ENCODE measurements at regions not wholly inside any gene's neighbourhood (a gene's known extent, or its start where the extent isn't known, plus 50 kb on each side); places are given as distances from the start of the nearest gene placed in this dataset.

DNA sequence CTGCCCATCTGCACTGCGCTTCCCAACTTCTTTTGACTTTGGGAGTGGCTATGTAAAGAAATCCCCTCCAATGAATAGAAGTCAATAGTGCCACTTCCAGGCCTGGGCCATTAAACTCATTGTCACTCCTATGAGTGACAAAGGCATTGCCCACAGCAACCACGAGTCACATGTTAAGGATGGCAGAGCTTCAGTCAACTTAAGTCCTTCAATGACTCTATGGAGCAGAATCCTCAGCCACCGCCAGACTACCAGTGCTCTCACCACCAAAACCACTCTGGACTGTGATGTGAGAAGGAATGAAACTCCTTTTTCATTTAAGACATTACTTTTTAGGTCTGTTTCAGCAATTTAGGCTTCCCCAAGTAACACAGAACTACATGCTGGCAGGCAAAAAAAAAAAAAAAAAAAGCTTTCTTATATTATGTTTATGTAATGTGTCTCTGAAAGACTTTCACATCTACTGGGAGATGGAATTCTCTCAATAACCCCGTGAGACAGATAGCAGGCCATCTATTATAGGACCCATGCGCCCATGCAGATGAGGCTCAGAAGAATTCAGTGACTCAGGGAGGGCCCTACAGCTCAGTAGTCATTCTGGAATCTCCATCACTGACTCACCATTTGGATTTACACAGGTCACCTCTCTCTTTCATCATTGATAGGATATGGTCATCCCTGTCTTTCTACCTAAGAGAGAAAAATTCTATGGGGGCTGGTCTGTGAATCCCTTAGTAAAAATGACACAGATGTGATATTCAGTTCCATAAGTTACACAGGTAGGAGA is 180.5 kb downstream of the CEMIP2 start:
- H3K4me3 ChIP-seq: no peak overlapping the region
- no peaks in the 10 kb centered on the region for H3K36me3 ChIP-seq
- DNase-seq (ENCODE audit: low spot score): no peak
- H3K27me3 ChIP-seq: no peaks in the 10 kb centered on the region
- TF ChIP-seq, protein P1, sequence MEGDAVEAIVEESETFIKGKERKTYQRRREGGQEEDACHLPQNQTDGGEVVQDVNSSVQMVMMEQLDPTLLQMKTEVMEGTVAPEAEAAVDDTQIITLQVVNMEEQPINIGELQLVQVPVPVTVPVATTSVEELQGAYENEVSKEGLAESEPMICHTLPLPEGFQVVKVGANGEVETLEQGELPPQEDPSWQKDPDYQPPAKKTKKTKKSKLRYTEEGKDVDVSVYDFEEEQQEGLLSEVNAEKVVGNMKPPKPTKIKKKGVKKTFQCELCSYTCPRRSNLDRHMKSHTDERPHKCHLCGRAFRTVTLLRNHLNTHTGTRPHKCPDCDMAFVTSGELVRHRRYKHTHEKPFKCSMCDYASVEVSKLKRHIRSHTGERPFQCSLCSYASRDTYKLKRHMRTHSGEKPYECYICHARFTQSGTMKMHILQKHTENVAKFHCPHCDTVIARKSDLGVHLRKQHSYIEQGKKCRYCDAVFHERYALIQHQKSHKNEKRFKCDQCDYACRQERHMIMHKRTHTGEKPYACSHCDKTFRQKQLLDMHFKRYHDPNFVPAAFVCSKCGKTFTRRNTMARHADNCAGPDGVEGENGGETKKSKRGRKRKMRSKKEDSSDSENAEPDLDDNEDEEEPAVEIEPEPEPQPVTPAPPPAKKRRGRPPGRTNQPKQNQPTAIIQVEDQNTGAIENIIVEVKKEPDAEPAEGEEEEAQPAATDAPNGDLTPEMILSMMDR (IDR thresholded peaks at IDR 0.05): no peak
- H3K4me1 ChIP-seq: no peaks in the 10 kb centered on the region
- no peak overlapping the region for H3K27ac ChIP-seq
- no peaks in the 10 kb centered on the region for H3K9me3 ChIP-seq

DNA sequence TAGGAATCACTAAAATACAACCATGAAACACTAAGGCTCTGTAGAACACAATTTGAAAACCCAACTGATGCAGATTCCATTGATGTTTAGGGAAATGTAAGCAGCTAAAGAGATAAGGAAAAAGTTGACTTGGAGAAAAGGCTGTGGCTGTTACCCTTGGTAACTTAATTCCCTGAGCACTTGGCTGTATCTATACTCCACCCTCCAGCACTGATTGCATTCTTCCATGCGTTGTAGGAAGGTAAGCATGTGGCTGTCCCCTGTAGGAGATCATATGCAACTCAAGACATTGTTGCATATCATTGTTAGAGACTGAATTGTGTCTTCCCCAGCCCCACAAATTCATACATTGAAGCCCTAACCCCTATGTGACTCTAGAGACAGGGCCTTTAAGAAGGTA is 184.5 kb downstream of the CEMIP2 start:
- TF ChIP-seq, protein P1 (IDR thresholded peaks at IDR 0.05): no peak
- H3K27me3 ChIP-seq: no peaks in the 10 kb centered on the region
- H3K27ac ChIP-seq: no peak overlapping the region
- H3K36me3 ChIP-seq: no peaks in the 10 kb centered on the region
- no peaks in the 10 kb centered on the region for H3K9me3 ChIP-seq
- no peaks in the 10 kb centered on the region for H3K4me1 ChIP-seq
- H3K4me3 ChIP-seq: no peak overlapping the region
- no peak for DNase-seq (ENCODE audit: low spot score)

DNA sequence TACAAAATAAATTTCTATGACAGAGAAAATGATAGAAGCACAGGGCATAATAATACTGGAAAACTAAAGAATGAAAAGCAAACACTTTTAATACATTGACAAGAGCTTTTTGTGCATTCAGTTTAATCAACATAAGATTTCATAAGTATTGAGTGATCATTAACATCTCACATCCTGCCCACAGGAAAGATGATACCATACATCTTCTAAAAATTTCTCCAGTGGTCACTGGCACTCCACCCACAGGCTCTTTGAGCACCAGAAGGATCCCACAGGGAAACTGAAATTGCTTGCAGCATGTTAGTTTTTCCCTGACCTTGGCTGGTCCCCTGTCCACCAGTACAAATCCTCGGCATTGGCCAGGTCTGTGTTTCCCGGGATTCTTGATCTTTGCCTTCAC is 186.0 kb downstream of the CEMIP2 start:
- no peak overlapping the region for H3K27ac ChIP-seq
- TF ChIP-seq, protein P1 (IDR thresholded peaks at IDR 0.05): no peak
- H3K9me3 ChIP-seq: no peaks in the 10 kb centered on the region
- no peaks in the 10 kb centered on the region for H3K4me1 ChIP-seq
- H3K4me3 ChIP-seq: no peak overlapping the region
- H3K36me3 ChIP-seq: no peaks in the 10 kb centered on the region
- no peaks in the 10 kb centered on the region for H3K27me3 ChIP-seq
- DNase-seq (ENCODE audit: low spot score): no peak

DNA sequence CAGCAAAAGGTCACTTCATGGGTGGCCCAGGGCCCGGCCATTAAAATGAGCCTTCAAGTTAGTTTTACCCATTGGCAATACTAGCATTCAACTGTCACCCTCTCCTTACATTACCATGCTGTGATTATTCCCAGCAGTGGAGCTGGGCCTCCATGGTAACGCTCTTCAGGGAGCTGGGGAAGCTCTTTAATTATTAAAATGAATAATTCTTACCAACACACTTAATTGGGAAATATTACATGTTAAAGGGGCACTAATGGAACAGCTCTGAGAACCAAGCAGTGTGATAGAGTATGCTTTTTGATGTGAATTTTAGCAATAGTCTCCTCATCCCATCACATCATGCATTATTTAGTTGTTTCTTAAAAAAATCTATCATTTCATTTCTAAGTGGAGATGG is 187.2 kb downstream of the CEMIP2 start:
- TF ChIP-seq, protein P1 (IDR thresholded peaks at IDR 0.05): no peak
- no peak overlapping the region for H3K27ac ChIP-seq
- no peak overlapping the region for H3K4me3 ChIP-seq
- no peaks in the 10 kb centered on the region for H3K4me1 ChIP-seq
- no peak for DNase-seq (ENCODE audit: low spot score)
- no peaks in the 10 kb centered on the region for H3K36me3 ChIP-seq
- no peaks in the 10 kb centered on the region for H3K27me3 ChIP-seq
- no peaks in the 10 kb centered on the region for H3K9me3 ChIP-seq

DNA sequence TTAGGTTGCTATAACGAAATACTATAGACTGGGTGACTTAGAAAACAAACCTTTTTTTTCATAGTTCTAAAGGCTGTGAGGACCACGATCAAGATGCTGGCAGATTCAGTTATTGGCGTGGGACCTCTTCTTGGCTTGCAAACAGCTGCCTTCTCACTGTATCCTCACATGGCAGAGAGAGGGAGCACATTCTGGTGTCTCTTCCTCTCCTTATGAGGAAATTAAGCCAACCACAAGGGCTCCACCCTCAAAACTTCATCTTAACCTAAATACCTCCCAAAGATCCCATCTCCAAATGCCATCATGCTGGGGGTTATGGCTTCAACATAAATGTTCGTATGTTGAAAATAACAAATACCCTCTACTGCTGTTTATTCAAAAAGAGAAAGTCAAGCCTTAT is 197.1 kb downstream of the CEMIP2 start:
- Histone ChIP-seq H3K4me3 (no peak overlapping the region), H3K36me3 (no peaks in the 10 kb centered on the region), H3K27ac (no peak overlapping the region), H3K9me3 (no peaks in the 10 kb centered on the region), H3K27me3 (no peaks in the 10 kb centered on the region), H3K4me1 (no peaks in the 10 kb centered on the region)
- TF ChIP-seq, protein P1 (IDR thresholded peaks at IDR 0.05): no peak
- no peak for DNase-seq (ENCODE audit: low spot score)

DNA sequence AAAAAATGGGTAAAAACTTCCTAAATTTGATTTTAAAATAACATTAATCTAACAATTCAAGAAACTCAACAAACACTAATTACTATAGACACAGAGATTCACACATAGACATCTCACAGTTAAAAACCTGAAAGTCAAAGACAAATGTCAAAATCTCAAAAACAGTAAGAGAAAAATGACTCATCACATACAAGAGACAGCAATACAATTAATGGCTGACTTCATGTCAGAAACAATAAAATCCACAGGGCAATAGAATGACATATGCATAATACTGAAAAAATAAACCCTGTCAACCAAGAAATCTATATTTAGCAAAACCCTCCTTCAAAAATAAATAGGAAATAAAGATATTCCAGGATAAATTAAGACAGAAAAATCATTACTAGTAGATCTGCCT is 200.4 kb downstream of the CEMIP2 start:
- Histone ChIP-seq H3K4me3 (no peak overlapping the region), H3K27me3 (no peaks in the 10 kb centered on the region), H3K36me3 (no peaks in the 10 kb centered on the region), H3K9me3 (no peaks in the 10 kb centered on the region), H3K4me1 (no peaks in the 10 kb centered on the region), H3K27ac (no peak overlapping the region)
- DNase-seq (ENCODE audit: low spot score): no peak
- TF ChIP-seq, protein P1 (IDR thresholded peaks at IDR 0.05): no peak

Measured in right atrium auricular region (tissue), 2 donors.